T-cell (primary cell): ENCODE measurements at regions not wholly inside any gene's neighbourhood (a gene's known extent, or its start where the extent isn't known, plus 50 kb on each side); places are given as distances from the start of the nearest gene placed in this dataset.

ENCODE experiments used
- ATAC-seq, 4 experiments: fragments of 200-7000 bp in 3 of 4; fragments of 150-1000 bp in 1 of 4; cut with Tn5 transposase; replicated peaks in 1 of 4; 1 replicate in 3 of 4; 2 replicates in 1 of 4; pipeline ENCODE4 v1.10.0; 2021; ENCODE audit warnings: moderate library complexity in 3 of 4, mild to moderate bottlenecking in 2 of 4, moderate number of reproducible peaks in 1 of 4
- CTCF ChIA-PET, 2 donors: fragments of 300-600 bp; sonication (Branson Sonifier 250); formaldehyde crosslinking; loops; one replicate each; lab custom pipeline; 2022; ENCODE audit warnings: antibody characterized with exemption in 2 of 2; lab: Charles Lee
- POLR2A ChIA-PET, 2 donors: fragments of 300-600 bp; sonication (Branson Sonifier 250); formaldehyde crosslinking; loops; one replicate each; lab custom pipeline; 2022; ENCODE audit warnings: antibody characterized with exemption in 2 of 2; lab: Charles Lee
- DNase-seq, 35 experiments: peaks; one replicate each; pipeline versions ENCODE4 v3.0.0 to v3.0.0-alpha.2; 2013 to 2023
- H3K27ac ChIP-seq: one replicate; pipeline ENCODE4 v1.5.1; 2013; ENCODE audit warnings: low read length
- H3K27me3 ChIP-seq, 2 experiments: replicated peaks in 1 of 2; 1 replicate in 1 of 2; 2 replicates in 1 of 2; pipeline versions ENCODE4 v1.6.1 to v1.7.0; 2013; ENCODE audit warnings: low read length in 1 of 2, mixed read lengths in 1 of 2; ENCODE audit not compliant: control insufficient read depth in 2 of 2, insufficient read depth in 2 of 2; ENCODE audit errors: extremely low read depth in 1 of 2
- H3K36me3 ChIP-seq, 2 donors: 1 replicate in 1 of 2; 2 replicates in 1 of 2; pipeline versions ENCODE4 v1.6.1 to v1.7.0; 2013; ENCODE audit warnings: low read length in 1 of 2; ENCODE audit not compliant: control insufficient read depth in 2 of 2, insufficient read depth in 1 of 2; ENCODE audit errors: extremely low read depth in 1 of 2
- H3K4me1 ChIP-seq, 2 experiments: 1 replicate in 1 of 2; 2 replicates in 1 of 2; pipeline versions ENCODE4 v1.6.1 to v1.7.0; 2013; ENCODE audit warnings: low read length in 2 of 2, mixed read lengths in 1 of 2; ENCODE audit not compliant: insufficient read depth in 2 of 2, control insufficient read depth in 1 of 2; ENCODE audit errors: extremely low read depth in 1 of 2
- H3K4me3 ChIP-seq, 2 donors: 1 replicate in 1 of 2; 2 replicates in 1 of 2; pipeline versions ENCODE4 v1.5.1 to v1.7.0; 2013; ENCODE audit warnings: mild to moderate bottlenecking in 2 of 2, low read length in 1 of 2, moderate library complexity in 1 of 2; ENCODE audit not compliant: control insufficient read depth in 1 of 2; ENCODE audit errors: extremely low read depth in 1 of 2
- H3K9me3 ChIP-seq: 2 replicates; pipeline ENCODE4 v1.7.0; 2013
- H3K27ac Mint-ChIP-seq, 2 donors: one replicate each; pipeline ENCODE4 v1.8.0; 2020 to 2021; ENCODE audit warnings: mild to moderate bottlenecking in 2 of 2, mixed read lengths in 2 of 2
- H3K27me3 Mint-ChIP-seq, 2 donors: one replicate each; pipeline ENCODE4 v1.8.0; 2021 to 2022; ENCODE audit warnings: mixed read lengths in 2 of 2
- H3K36me3 Mint-ChIP-seq: one replicate; pipeline ENCODE4 v1.8.0; 2021; ENCODE audit warnings: mixed read lengths
- H3K4me1 Mint-ChIP-seq, 3 donors: one replicate each; pipeline ENCODE4 v1.8.0; 2020 to 2022; ENCODE audit warnings: mixed read lengths in 3 of 3, mild to moderate bottlenecking in 1 of 3
- H3K4me3 Mint-ChIP-seq, 3 donors: one replicate each; pipeline ENCODE4 v1.8.0; 2020 to 2022; ENCODE audit warnings: mild to moderate bottlenecking in 3 of 3, mixed read lengths in 3 of 3, moderate library complexity in 3 of 3
- H3K9me3 Mint-ChIP-seq, 3 donors: one replicate each; pipeline ENCODE4 v1.8.0; 2020 to 2022; ENCODE audit warnings: mixed read lengths in 3 of 3
- WGBS: methylation state at CpG from one replicate; pipeline ENCODE4 v1.1.5; 2013; ENCODE audit warnings: missing lambda C conversion rate; ENCODE audit not compliant: insufficient coverage; 5-methylcytosine and 5-hydroxymethylcytosine counted together

- Histone ChIP-seq H3K27ac (no peak overlapping the region), H3K4me3 (no peak overlapping the region), H3K36me3 (no peaks in the 10 kb centered on the region), H3K4me1 (no peaks in the 10 kb centered on the region), H3K27me3 (no peaks in the 10 kb centered on the region), H3K9me3 (peaks cover 3% of the 10 kb centered on the region)
- Mint-ChIP-seq H3K4me3 (no peak overlapping the region), H3K27ac (no peak overlapping the region), H3K27me3 (no peaks in the 10 kb centered on the region), H3K9me3 (peaks cover 0 to 7% (median 0%) of the 10 kb centered on the region in 3 donors), H3K36me3 (no peaks in the 10 kb centered on the region), H3K4me1 (no peaks in the 10 kb centered on the region)
- ChIA-PET CTCF (interaction anchor here in 1 of 2 donors (0.6 kb wide), 1 partner anchor 26 kb away, joined by 4 read pairs; no protein-coding TSS in a partner anchor), POLR2A (no interaction called here)
- DNase-seq, result no peak
- ATAC-seq, result no peak
- WGBS, result no CpG with 5 or more reads among the region's 1 CpG
These were observed 66.8 kb upstream of the STK39 start for GRCh38 chr2:168314236-168314635.

- DNase-seq, result no peak
- H3K9me3 Mint-ChIP-seq, result peaks cover 0 to 6% (median 0%) of the 10 kb centered on the region in 3 donors
- H3K27me3 Mint-ChIP-seq, result no peaks in the 10 kb centered on the region
- ChIA-PET CTCF (no interaction called here), POLR2A (no interaction called here)
- Histone ChIP-seq H3K27ac (no peak overlapping the region), H3K9me3 (peaks cover 3% of the 10 kb centered on the region), H3K4me3 (no peak overlapping the region), H3K36me3 (no peaks in the 10 kb centered on the region), H3K27me3 (no peaks in the 10 kb centered on the region), H3K4me1 (no peaks in the 10 kb centered on the region)
- no peak for ATAC-seq
- WGBS, result no CpG with 5 or more reads among the region's 4 CpGs
- no peak overlapping the region for H3K4me3 Mint-ChIP-seq
- no peaks in the 10 kb centered on the region for H3K36me3 Mint-ChIP-seq
- no peak overlapping the region for H3K27ac Mint-ChIP-seq
- no peaks in the 10 kb centered on the region for H3K4me1 Mint-ChIP-seq
These were observed 68.1 kb upstream of the STK39 start for GRCh38 chr2:168315331-168316072.

DNA sequence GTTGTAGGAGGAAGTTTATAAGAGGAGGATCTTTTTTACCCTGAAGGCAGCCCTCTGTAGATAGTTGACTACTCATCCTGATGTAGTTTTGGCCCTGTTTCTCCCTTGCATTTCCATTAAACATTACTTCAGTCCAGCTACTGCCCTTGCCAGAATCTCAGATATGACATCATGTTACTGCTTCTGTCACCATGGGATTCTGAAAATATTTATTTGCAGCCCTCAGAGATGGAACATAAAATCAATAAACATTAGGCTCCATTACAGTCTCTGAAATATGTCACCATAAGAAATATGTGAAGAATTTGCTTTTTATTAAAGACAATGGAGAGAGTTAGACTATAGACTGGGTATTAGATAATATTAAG lies 68.7 kb upstream of the STK39 start:
- peaks cover 0 to 6% (median 0%) of the 10 kb centered on the region in 3 donors for H3K9me3 Mint-ChIP-seq
- H3K36me3 ChIP-seq, result no peaks in the 10 kb centered on the region
- CTCF ChIA-PET, result no interaction called here
- H3K36me3 Mint-ChIP-seq, result no peaks in the 10 kb centered on the region
- no peaks in the 10 kb centered on the region for H3K27me3 ChIP-seq
- no peak overlapping the region for H3K27ac ChIP-seq
- H3K4me3 ChIP-seq, result no peak overlapping the region
- ATAC-seq, result no peak
- no peaks in the 10 kb centered on the region for H3K4me1 ChIP-seq
- H3K27ac Mint-ChIP-seq, result no peak overlapping the region
- H3K9me3 ChIP-seq, result peaks cover 3% of the 10 kb centered on the region
- H3K27me3 Mint-ChIP-seq, result no peaks in the 10 kb centered on the region
- no peaks in the 10 kb centered on the region for H3K4me1 Mint-ChIP-seq
- no peak for DNase-seq
- no peak overlapping the region for H3K4me3 Mint-ChIP-seq
- POLR2A ChIA-PET, result no interaction called here

DNA sequence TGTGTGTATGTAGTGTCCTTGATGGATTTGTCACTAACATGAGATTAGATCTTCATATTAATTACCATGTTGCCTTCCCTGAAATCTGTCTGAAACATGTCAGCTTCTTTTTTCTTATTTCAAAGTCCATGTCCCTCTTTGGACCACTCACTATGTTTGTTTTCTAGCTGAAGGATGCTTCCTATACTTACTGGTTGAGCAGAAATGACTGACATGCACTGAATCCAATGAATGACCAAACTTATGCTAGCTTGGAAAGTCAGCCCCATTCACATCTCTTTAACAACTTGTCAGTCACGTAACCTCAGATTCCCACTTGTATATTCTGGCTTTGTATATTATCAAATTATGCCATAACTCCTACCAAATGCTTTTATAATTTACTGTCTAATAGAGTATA lies 69.9 kb upstream of the STK39 start:
- H3K27me3 ChIP-seq, result no peaks in the 10 kb centered on the region
- DNase-seq (no peak), ATAC-seq (no peak)
- Mint-ChIP-seq H3K27me3 (peaks cover 4 to 7% of the 10 kb centered on the region in 2 donors), H3K9me3 (peaks cover 0 to 6% (median 0%) of the 10 kb centered on the region in 3 donors), H3K4me1 (no peaks in the 10 kb centered on the region), H3K27ac (no peak overlapping the region), H3K36me3 (no peaks in the 10 kb centered on the region), H3K4me3 (no peak overlapping the region)
- POLR2A ChIA-PET, result no interaction called here
- peaks cover 3% of the 10 kb centered on the region for H3K9me3 ChIP-seq
- no peaks in the 10 kb centered on the region for H3K36me3 ChIP-seq
- no peak overlapping the region for H3K4me3 ChIP-seq
- CTCF ChIA-PET, result no interaction called here
- H3K4me1 ChIP-seq, result no peaks in the 10 kb centered on the region
- WGBS, result no CpG with 5 or more reads among the region's 1 CpG
- no peak overlapping the region for H3K27ac ChIP-seq

GRCh38 chr2:168320267-168320666 lies 72.9 kb upstream of the STK39 start:
- Mint-ChIP-seq H3K27me3 (peaks cover 18 to 26% of the 10 kb centered on the region in 2 donors), H3K9me3 (no peaks in the 10 kb centered on the region), H3K27ac (no peak overlapping the region), H3K36me3 (no peaks in the 10 kb centered on the region), H3K4me3 (no peak overlapping the region), H3K4me1 (no peaks in the 10 kb centered on the region)
- Histone ChIP-seq H3K27ac (no peak overlapping the region), H3K36me3 (no peaks in the 10 kb centered on the region), H3K4me3 (no peak overlapping the region), H3K4me1 (no peaks in the 10 kb centered on the region), H3K27me3 (peaks cover 0 to 7% of the 10 kb centered on the region in 2 experiments), H3K9me3 (no peaks in the 10 kb centered on the region)
- ChIA-PET POLR2A (no interaction called here), CTCF (no interaction called here)
- ATAC-seq (no peak), DNase-seq (no peak)

GRCh38 chr2:168322325-168323007 lies 75.1 kb upstream of the STK39 start:
- H3K27ac Mint-ChIP-seq, result no peak overlapping the region
- WGBS, result 60% methylated on average over 2 of the region's 3 CpGs
- POLR2A ChIA-PET, result interaction anchor here in 1 of 2 donors (0.6 kb wide), 1 partner anchor 346 kb away, joined by 5 read pairs; no protein-coding TSS in a partner anchor

More at GRCh38 chr2:168322325-168323007, 75.1 kb upstream of the STK39 start:
- H3K36me3 Mint-ChIP-seq, result no peaks in the 10 kb centered on the region
- H3K27me3 ChIP-seq, result peaks cover 0 to 7% of the 10 kb centered on the region in 2 experiments
- no peak overlapping the region for H3K4me3 ChIP-seq
- peaks cover 22 to 26% of the 10 kb centered on the region in 2 donors for H3K27me3 Mint-ChIP-seq
- H3K9me3 Mint-ChIP-seq, result peaks cover 0 to 4% (median under 1%) of the 10 kb centered on the region in 3 donors
- H3K36me3 ChIP-seq, result no peaks in the 10 kb centered on the region
- H3K4me1 Mint-ChIP-seq, result no peaks in the 10 kb centered on the region
- H3K27ac ChIP-seq, result no peak overlapping the region
- H3K4me3 Mint-ChIP-seq, result no peak overlapping the region
- H3K4me1 ChIP-seq, result no peaks in the 10 kb centered on the region
- no peak for ATAC-seq
- H3K9me3 ChIP-seq, result no peaks in the 10 kb centered on the region
- no peak for DNase-seq
- CTCF ChIA-PET, result no interaction called here
